Endothelial cell of umbilical vein (primary cell): ENCODE measurements at regions not wholly inside any gene's neighbourhood (a gene's known extent, or its start where the extent isn't known, plus 50 kb on each side); places are given as distances from the start of the nearest gene placed in this dataset.

ENCODE experiments used
- BruUV-seq: library from RNA; stranded (reverse); fragments of 400-500 nt; replicated peaks from 2 replicates; lab custom pipeline; 2021; lab: Mats Ljungman, UMichigan
- CTCF ChIA-PET: fragments of 300-600, 350-600 bp; sonication (Branson Sonifier 250); formaldehyde crosslinking; loops from one replicate; lab custom pipeline; 2021; ENCODE audit warnings: antibody characterized with exemption, inconsistent platforms; lab: Charles Lee
- POLR2A ChIA-PET: fragments of 300-600, 350-600 bp; sonication (Branson Sonifier 250); formaldehyde crosslinking; loops from one replicate; lab custom pipeline; 2021; ENCODE audit warnings: antibody characterized with exemption, inconsistent platforms; lab: Charles Lee
- DNase-seq: peaks from one replicate; pipeline ENCODE4 v3.0.0-alpha.2; 2011; ENCODE audit warnings: low read depth, low spot score
- FAIRE-seq: peaks from 2 replicates; lab custom pipeline; 2011; peaks lifted over from hg19 to GRCh38; lab: Jason Lieb, UNC
- H2AFZ ChIP-seq: 2 replicates; pipeline ENCODE4 v1.6.0; 2012; ENCODE audit warnings: low read depth, low read length, control low read depth, inconsistent platforms
- H3K27ac ChIP-seq: 2 replicates; pipeline ENCODE4 v1.5.1; 2011; ENCODE audit warnings: low read depth, mild to moderate bottlenecking, control low read depth, low read length, moderate library complexity; ENCODE audit not compliant: insufficient read depth
- H3K27me3 ChIP-seq, 2 experiments: 2 replicates each; pipeline versions ENCODE4 v1.6.0 to v1.6.1; 2011; ENCODE audit warnings: low read length in 2 of 2, mixed read lengths in 1 of 2; ENCODE audit not compliant: control insufficient read depth in 2 of 2, insufficient read depth in 2 of 2
- H3K36me3 ChIP-seq, 2 experiments: 2 replicates in 1 of 2; 3 replicates in 1 of 2; pipeline ENCODE4 v1.5.1; 2011; ENCODE audit warnings: low read length in 2 of 2, mild to moderate bottlenecking in 1 of 2, moderate library complexity in 1 of 2; ENCODE audit not compliant: control insufficient read depth in 2 of 2, insufficient read depth in 2 of 2; ENCODE audit errors: extremely low read depth in 1 of 2
- H3K4me1 ChIP-seq: 3 replicates; pipeline ENCODE4 v1.5.1; 2011; ENCODE audit warnings: mild to moderate bottlenecking, low read length; ENCODE audit not compliant: control insufficient read depth, insufficient read depth; ENCODE audit errors: extremely low read depth
- H3K4me2 ChIP-seq: 2 replicates; pipeline ENCODE4 v1.6.1; 2011; ENCODE audit warnings: low read length, control low read depth, mixed read lengths; ENCODE audit not compliant: insufficient read depth
- H3K4me3 ChIP-seq, 3 experiments: fragments of 200-600 bp in 1 of 3; sonication (generic), shearing (Covaris generic) in 1 of 3; replicated peaks in 1 of 3; 2 replicates each; pipeline ENCODE4 v1.5.1; 2011 to 2016; ENCODE audit warnings: control low read depth in 3 of 3, low read length in 3 of 3, mild to moderate bottlenecking in 2 of 3, inconsistent platforms in 1 of 3, low read depth in 1 of 3, moderate library complexity in 1 of 3; ENCODE audit not compliant: insufficient read depth in 1 of 3
- H3K79me2 ChIP-seq: 2 replicates; pipeline ENCODE4 v1.6.0; 2012; ENCODE audit warnings: low read length, inconsistent platforms; ENCODE audit not compliant: control insufficient read depth, insufficient read depth
- H3K9ac ChIP-seq: replicated peaks from 2 replicates; pipeline ENCODE3; 2011; ENCODE audit warnings: low read length, control low read depth; ENCODE audit not compliant: insufficient read depth; ENCODE audit errors: extremely low read depth
- H3K9me1 ChIP-seq: replicated peaks from 3 replicates; pipeline ENCODE4 v1.6.0; 2011; ENCODE audit warnings: mild to moderate bottlenecking, low read length; ENCODE audit not compliant: control insufficient read depth, insufficient read depth; ENCODE audit errors: extremely low read depth
- H3K9me3 ChIP-seq: replicated peaks from 2 replicates; pipeline ENCODE4 v1.5.1; 2012; ENCODE audit warnings: low read length, inconsistent platforms; ENCODE audit not compliant: control insufficient read depth, insufficient read depth
- H4K20me1 ChIP-seq: replicated peaks from 2 replicates; pipeline ENCODE3; 2011; ENCODE audit warnings: mild to moderate bottlenecking, low read length; ENCODE audit not compliant: control insufficient read depth, insufficient read depth; ENCODE audit errors: extremely low read depth
- EZH2 ChIP-seq: IDR thresholded peaks from 2 replicates; pipeline ENCODE4 v1.6.1; 2012; ENCODE audit warnings: borderline replicate concordance, low read depth, mild to moderate bottlenecking, moderate library complexity, low read length, inconsistent platforms; ENCODE audit not compliant: severe bottlenecking
- FOS ChIP-seq: IDR thresholded peaks from 2 replicates; pipeline ENCODE4 v1.6.1; 2011; ENCODE audit warnings: mild to moderate bottlenecking, low read length, moderate library complexity, borderline replicate concordance; ENCODE audit not compliant: insufficient read depth
- GATA2 ChIP-seq: IDR thresholded peaks from 2 replicates; pipeline ENCODE4 v1.7.0; 2011; ENCODE audit warnings: low read depth, mild to moderate bottlenecking, moderate library complexity, mixed read lengths, low read length; ENCODE audit not compliant: insufficient read length, insufficient read depth
- JUN ChIP-seq: IDR thresholded peaks from 2 replicates; pipeline ENCODE4 v1.6.1; 2011; ENCODE audit warnings: borderline replicate concordance, low read depth; ENCODE audit not compliant: insufficient read length, insufficient read depth
- MYC ChIP-seq: IDR thresholded peaks from one replicate; pipeline ENCODE4 v1.6.1; 2011; ENCODE audit warnings: mild to moderate bottlenecking, low read depth, low read length
- POLR2A ChIP-seq: IDR thresholded peaks from 2 replicates; pipeline ENCODE4 v1.6.1; 2012; ENCODE audit warnings: low read depth, mild to moderate bottlenecking, control low read depth, low read length
- POLR2AphosphoS5 ChIP-seq: IDR thresholded peaks from 2 replicates; pipeline ENCODE4 v1.6.1; 2012; ENCODE audit warnings: low read depth, mild to moderate bottlenecking, control low read depth, low read length, moderate library complexity; ENCODE audit not compliant: insufficient read depth
- dilution Hi-C: fragments of 300-500 bp; cut with MboI; formaldehyde crosslinking; loops from one replicate; pipeline ENCODE4 v1.15.0; 2019; ENCODE audit warnings: low sequenced_read_pairs; ENCODE audit not compliant: extremely low pct_ligation_motif_present
- intact Hi-C: fragments of 100-400 bp; cut with micrococcal nuclease; formaldehyde crosslinking; loops from one replicate; pipeline ENCODE4 v1.10.0; 2022
- TF ChIP-seq, protein P1 (sequence below), 2 donors: IDR thresholded peaks; 1 replicate in 1 of 2; 2 replicates in 1 of 2; pipeline ENCODE4 v1.5.1; 2011; ENCODE audit warnings: low read length in 2 of 2, mild to moderate bottlenecking in 2 of 2, moderate library complexity in 2 of 2, control low read depth in 1 of 2, inconsistent platforms in 1 of 2, low read depth in 1 of 2; ENCODE audit not compliant: insufficient read depth in 1 of 2; ENCODE audit errors: extremely low read depth in 1 of 2
- TF ChIP-seq, protein P2 (sequence below): IDR thresholded peaks from 2 replicates; pipeline ENCODE4 v1.6.1; 2011; ENCODE audit not compliant: insufficient read depth, insufficient read length

DNA sequence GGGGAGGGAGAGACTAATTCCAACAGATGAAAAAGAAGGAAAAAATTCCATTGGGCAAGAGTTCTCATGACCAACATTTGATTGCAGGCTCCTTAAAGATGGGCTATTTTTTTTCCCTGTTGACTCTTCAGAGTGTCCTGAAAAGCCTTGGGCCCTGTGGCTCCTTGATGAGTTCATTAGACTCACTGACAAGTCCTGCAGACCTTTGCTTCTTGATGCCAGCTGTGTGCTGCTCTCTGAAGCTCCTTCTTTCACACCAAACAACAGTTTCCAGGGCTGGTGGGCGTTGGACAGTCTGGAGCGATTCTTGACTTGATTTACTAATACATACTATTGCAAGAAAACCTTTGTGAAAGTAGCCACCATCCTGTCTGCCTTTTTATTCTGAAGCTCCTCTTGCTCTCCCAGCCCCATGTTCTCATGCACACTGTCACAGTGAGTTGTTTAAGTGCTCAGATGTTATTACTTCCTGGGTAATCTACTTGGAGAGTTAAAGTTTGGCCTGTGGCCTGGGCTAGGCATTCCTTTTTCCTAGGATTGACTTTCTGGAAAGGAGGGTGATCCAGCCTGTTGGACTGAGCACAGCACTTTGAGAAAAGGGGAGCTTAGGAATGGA is 250.3 kb downstream of the PTEN start:
- POLR2A ChIA-PET, result no interaction called here
- intact Hi-C loops, result loop anchor here (1.0 to 10.0 kb wide), 5 partner anchors 251 to 579 kb away; no protein-coding TSS in a partner anchor
- Histone ChIP-seq H3K36me3 (no peaks in the 10 kb centered on the region), H3K4me3 (no peak overlapping the region), H3K9ac (no peak overlapping the region), H3K9me1 (no peaks in the 10 kb centered on the region), H2AFZ (no peak overlapping the region), H3K4me1 (no peaks in the 10 kb centered on the region), H4K20me1 (no peaks in the 10 kb centered on the region), H3K27ac (no peak overlapping the region), H3K27me3 (no peaks in the 10 kb centered on the region), H3K9me3 (no peaks in the 10 kb centered on the region), H3K4me2 (no peak overlapping the region), H3K79me2 (no peaks in the 10 kb centered on the region)
- DNase-seq, result no peak
- dilution Hi-C loops, result no loop called here
- FAIRE-seq, result no peak
- CTCF ChIA-PET, result interaction anchor here (0.6 to 4.3 kb wide), 19 partner anchors 8 to 580 kb away, joined by 3 to 86 read pairs (median 5); partner anchors contain the start of genes ATAD1, KLLN and PTEN
- no peak for TF ChIP-seq JUN
- TF ChIP-seq GATA2, result no peak
- TF ChIP-seq POLR2A, result no peak
- TF ChIP-seq POLR2AphosphoS5, result no peak
- TF ChIP-seq FOS, result no peak
- TF ChIP-seq, protein P1, sequence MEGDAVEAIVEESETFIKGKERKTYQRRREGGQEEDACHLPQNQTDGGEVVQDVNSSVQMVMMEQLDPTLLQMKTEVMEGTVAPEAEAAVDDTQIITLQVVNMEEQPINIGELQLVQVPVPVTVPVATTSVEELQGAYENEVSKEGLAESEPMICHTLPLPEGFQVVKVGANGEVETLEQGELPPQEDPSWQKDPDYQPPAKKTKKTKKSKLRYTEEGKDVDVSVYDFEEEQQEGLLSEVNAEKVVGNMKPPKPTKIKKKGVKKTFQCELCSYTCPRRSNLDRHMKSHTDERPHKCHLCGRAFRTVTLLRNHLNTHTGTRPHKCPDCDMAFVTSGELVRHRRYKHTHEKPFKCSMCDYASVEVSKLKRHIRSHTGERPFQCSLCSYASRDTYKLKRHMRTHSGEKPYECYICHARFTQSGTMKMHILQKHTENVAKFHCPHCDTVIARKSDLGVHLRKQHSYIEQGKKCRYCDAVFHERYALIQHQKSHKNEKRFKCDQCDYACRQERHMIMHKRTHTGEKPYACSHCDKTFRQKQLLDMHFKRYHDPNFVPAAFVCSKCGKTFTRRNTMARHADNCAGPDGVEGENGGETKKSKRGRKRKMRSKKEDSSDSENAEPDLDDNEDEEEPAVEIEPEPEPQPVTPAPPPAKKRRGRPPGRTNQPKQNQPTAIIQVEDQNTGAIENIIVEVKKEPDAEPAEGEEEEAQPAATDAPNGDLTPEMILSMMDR (IDR thresholded peaks at IDR 0.05; ENCODE audit: extremely low read depth in 1 of 2, insufficient read depth in 1 of 2, low read depth in 1 of 2, low read length in 2 of 2), result no peak
- TF ChIP-seq, protein P2, sequence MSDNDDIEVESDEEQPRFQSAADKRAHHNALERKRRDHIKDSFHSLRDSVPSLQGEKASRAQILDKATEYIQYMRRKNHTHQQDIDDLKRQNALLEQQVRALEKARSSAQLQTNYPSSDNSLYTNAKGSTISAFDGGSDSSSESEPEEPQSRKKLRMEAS, result no peak
- no peak for TF ChIP-seq EZH2
- no peak for TF ChIP-seq MYC
- no TSS peak for BruUV-seq
